HL-60 (cell line): ENCODE measurements at regions not wholly inside any gene's neighbourhood (a gene's known extent, or its start where the extent isn't known, plus 50 kb on each side); places are given as distances from the start of the nearest gene placed in this dataset.

Experiments
- CTCF ChIP-seq: IDR thresholded peaks from one replicate; pipeline ENCODE4 v1.5.1; 2011; ENCODE audit warnings: low read length, control low read depth, inconsistent platforms; ENCODE audit not compliant: insufficient read depth
- POLR2AphosphoS5 ChIP-seq: IDR thresholded peaks from 2 replicates; pipeline ENCODE4 v1.6.1; 2012; ENCODE audit warnings: low read depth
- REST ChIP-seq: IDR thresholded peaks from 2 replicates; pipeline ENCODE4 v1.6.1; 2012; ENCODE audit warnings: low read depth; ENCODE audit not compliant: insufficient replicate concordance

- no peak for TF ChIP-seq CTCF
- TF ChIP-seq POLR2AphosphoS5 = no peak
- no peak for TF ChIP-seq REST
Measured at GRCh38 chr7:86991771-86992191, 67.7 kb downstream of the ELAPOR2 start.
